Astrocyte (in vitro differentiated cells and primary cell): ENCODE measurements at regions not wholly inside any gene's neighbourhood (a gene's known extent, or its start where the extent isn't known, plus 50 kb on each side); places are given as distances from the start of the nearest gene placed in this dataset.

Source experiments
- CTCF ChIP-seq: IDR thresholded peaks from 2 replicates; pipeline ENCODE4 v1.5.1; 2011; ENCODE audit warnings: low read depth, mild to moderate bottlenecking, inconsistent platforms, low read length, moderate library complexity; ENCODE audit not compliant: insufficient read depth
- EZH2 ChIP-seq: IDR thresholded peaks from 2 replicates; pipeline ENCODE4 v1.6.1; 2012; ENCODE audit warnings: mild to moderate bottlenecking, low read length, inconsistent platforms; ENCODE audit not compliant: insufficient read depth

DNA sequence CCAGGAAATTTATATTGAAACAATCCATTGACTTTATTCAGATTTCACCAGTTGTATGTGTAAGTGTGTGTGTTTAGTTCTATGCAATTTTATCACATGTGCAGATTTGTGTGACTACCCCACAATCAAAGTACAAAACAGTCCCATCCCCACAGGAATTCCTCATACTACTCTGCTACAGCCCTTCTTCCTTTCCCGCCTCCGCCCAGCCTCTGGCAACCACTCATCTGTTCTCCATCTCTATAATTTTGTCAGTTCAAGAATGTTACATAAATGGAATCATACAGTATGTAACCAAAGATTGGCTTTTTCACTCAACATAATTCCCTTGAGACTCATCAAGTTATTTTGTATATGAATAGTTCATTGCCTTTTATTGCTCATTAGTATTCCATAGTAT, 289.1 kb downstream of the GADD45G start:
- TF ChIP-seq CTCF (no peak), EZH2 (no peak)
